ENCODE measurements at regions not wholly inside any gene's neighbourhood (a gene's known extent, or its start where the extent isn't known, plus 50 kb on each side); places are given as distances from the start of the nearest gene placed in this dataset.

DNA sequence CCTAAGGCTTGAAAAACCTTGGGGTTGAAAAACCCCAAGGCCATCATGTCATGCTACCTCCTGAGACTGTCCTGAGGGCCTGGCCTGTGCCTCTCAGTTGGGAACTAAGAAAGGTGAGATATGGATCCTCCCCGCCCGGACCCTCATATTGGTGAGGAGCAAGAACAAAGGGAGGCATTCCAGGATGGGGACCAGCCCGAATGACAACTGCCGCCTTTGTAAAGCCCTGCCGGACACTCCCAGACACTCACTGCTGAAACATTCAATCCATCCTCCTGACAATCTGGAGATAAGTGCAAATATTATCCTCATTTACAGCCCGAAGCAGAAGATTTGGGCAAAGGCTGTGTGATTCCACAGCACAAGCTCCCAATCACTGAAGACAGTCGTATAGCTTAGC lies 298.3 kb downstream of the NSG2 start:
- no peak for TF ChIP-seq EZH2 (IDR thresholded peaks at IDR 0.05; ENCODE audit: borderline replicate concordance, low read length)
- TF ChIP-seq, protein P1, sequence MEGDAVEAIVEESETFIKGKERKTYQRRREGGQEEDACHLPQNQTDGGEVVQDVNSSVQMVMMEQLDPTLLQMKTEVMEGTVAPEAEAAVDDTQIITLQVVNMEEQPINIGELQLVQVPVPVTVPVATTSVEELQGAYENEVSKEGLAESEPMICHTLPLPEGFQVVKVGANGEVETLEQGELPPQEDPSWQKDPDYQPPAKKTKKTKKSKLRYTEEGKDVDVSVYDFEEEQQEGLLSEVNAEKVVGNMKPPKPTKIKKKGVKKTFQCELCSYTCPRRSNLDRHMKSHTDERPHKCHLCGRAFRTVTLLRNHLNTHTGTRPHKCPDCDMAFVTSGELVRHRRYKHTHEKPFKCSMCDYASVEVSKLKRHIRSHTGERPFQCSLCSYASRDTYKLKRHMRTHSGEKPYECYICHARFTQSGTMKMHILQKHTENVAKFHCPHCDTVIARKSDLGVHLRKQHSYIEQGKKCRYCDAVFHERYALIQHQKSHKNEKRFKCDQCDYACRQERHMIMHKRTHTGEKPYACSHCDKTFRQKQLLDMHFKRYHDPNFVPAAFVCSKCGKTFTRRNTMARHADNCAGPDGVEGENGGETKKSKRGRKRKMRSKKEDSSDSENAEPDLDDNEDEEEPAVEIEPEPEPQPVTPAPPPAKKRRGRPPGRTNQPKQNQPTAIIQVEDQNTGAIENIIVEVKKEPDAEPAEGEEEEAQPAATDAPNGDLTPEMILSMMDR (conservative IDR thresholded peaks at IDR 0.05 in 1 of 2, IDR thresholded peaks at IDR 0.05 in 1 of 2; ENCODE audit: extremely low read depth in 1 of 2, insufficient read depth in 1 of 2, low read depth in 1 of 2, low read length in 2 of 2) = no peak

All from mammary epithelial cell (primary cell).